ENCODE measurements at regions not wholly inside any gene's neighbourhood (a gene's known extent, or its start where the extent isn't known, plus 50 kb on each side); places are given as distances from the start of the nearest gene placed in this dataset.
"Not testable (repeated sequence)": the region's sequence is repeated elsewhere in the genome, so short reads cannot be mapped to it uniquely, and the experiment has no call there.

DNA sequence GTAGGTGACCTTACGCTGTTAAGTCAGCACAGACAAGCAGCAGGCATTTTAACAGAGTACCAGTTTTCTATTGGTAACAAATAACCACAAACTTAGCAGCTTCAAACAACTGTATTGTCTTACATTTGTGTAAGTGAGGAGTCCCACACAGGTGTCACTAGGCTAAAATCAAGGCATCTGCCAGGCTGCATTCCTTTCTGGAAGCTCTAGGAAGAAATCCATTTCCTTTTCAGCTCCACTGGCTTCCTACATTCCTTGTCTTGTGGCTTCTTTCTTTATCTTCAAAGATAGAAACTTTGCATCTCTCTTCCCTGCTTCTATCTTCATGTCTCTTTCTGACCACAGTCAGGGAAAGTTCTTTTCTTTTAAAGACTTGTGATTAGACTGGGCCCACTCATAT lies 139.9 kb downstream of the TMEM144 start:
- ChIA-PET POLR2A (ENCODE audit: low non-redundant PET) (no interaction called here), CTCF (no interaction called here)
- intact Hi-C loops (cut with micrococcal nuclease; ENCODE audit: unreplicated experiment), result no loop called here
- no peak overlapping the region for H3K27ac ChIP-seq (ENCODE audit: low read depth, low read length, poor library complexity, severe bottlenecking)
- BruUV-seq (replicated peaks), result no TSS peak
- H3K27me3 ChIP-seq (replicated peaks; ENCODE audit: insufficient read depth, low read depth, low read length, poor library complexity), result peaks cover 5% of the 10 kb centered on the region
- H3K36me3 ChIP-seq (ENCODE audit: insufficient read depth, low read length, poor library complexity, severe bottlenecking), result no peaks in the 10 kb centered on the region
- TF ChIP-seq, protein P1, sequence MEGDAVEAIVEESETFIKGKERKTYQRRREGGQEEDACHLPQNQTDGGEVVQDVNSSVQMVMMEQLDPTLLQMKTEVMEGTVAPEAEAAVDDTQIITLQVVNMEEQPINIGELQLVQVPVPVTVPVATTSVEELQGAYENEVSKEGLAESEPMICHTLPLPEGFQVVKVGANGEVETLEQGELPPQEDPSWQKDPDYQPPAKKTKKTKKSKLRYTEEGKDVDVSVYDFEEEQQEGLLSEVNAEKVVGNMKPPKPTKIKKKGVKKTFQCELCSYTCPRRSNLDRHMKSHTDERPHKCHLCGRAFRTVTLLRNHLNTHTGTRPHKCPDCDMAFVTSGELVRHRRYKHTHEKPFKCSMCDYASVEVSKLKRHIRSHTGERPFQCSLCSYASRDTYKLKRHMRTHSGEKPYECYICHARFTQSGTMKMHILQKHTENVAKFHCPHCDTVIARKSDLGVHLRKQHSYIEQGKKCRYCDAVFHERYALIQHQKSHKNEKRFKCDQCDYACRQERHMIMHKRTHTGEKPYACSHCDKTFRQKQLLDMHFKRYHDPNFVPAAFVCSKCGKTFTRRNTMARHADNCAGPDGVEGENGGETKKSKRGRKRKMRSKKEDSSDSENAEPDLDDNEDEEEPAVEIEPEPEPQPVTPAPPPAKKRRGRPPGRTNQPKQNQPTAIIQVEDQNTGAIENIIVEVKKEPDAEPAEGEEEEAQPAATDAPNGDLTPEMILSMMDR (conservative IDR thresholded peaks at IDR 0.05; ENCODE audit: low read depth, low read length), result no peak
- no peak for TF ChIP-seq EZH2 (IDR thresholded peaks at IDR 0.05; ENCODE audit: borderline replicate concordance, low read depth, low read length, poor library complexity, severe bottlenecking)
- no peak overlapping the region for H3K4me3 ChIP-seq (ENCODE audit: low read depth, low read length, poor library complexity, severe bottlenecking)
- DNase-seq (ENCODE audit: low spot score), result no peak
- no peaks in the 10 kb centered on the region for H3K9me3 ChIP-seq (ENCODE audit: low read depth, low read length, poor library complexity, severe bottlenecking)
- H3K4me1 ChIP-seq (ENCODE audit: insufficient read depth, low read length, poor library complexity, severe bottlenecking), result no peaks in the 10 kb centered on the region

DNA sequence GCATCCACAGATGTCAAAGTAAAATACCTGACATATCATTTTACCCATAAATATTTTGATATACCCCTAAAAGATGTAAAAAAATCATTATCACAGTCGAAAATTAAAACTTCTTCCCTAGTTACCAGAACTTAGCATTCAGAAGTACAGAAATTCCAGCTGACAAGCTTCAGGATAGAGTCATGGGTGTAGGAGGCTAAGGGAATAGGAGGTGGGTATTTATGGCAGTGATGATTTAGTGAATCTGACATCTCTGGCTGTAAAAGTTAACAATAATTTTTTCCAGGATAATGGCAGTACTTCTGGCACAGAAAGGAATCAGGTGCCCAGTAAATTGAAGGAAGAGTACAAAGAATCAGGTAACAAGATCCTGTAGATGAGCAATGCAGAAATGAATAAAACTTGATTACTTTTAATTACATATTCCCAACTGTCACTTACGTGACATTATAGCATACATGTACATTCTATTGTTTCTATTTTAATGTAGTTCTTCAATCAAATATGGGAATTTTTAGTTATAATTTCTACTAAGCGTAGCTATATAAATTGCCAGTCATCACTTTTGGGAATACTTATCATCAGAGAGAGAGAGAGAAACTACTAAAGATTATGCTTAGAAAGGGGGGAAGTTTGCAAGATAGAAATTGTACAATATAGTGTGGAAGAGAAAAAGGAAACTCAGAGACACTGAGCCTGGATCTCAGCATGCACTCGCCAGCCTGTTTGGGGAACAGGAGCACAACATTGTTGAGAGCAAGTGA lies 143.4 kb downstream of the TMEM144 start:
- POLR2A ChIA-PET (ENCODE audit: low non-redundant PET), result no interaction called here
- Histone ChIP-seq H3K27me3 (replicated peaks; ENCODE audit: insufficient read depth, low read depth, low read length, poor library complexity) (peaks cover 10% of the 10 kb centered on the region), H3K9me3 (ENCODE audit: low read depth, low read length, poor library complexity, severe bottlenecking) (no peaks in the 10 kb centered on the region), H3K4me1 (ENCODE audit: insufficient read depth, low read length, poor library complexity, severe bottlenecking) (no peaks in the 10 kb centered on the region), H3K36me3 (ENCODE audit: insufficient read depth, low read length, poor library complexity, severe bottlenecking) (no peaks in the 10 kb centered on the region), H3K27ac (ENCODE audit: low read depth, low read length, poor library complexity, severe bottlenecking) (no peak overlapping the region), H3K4me3 (ENCODE audit: low read depth, low read length, poor library complexity, severe bottlenecking) (no peak overlapping the region)
- no TSS peak for BruUV-seq (replicated peaks)
- DNase-seq (ENCODE audit: low spot score), result no peak
- intact Hi-C loops (cut with micrococcal nuclease; ENCODE audit: unreplicated experiment), result no loop called here
- CTCF ChIA-PET, result no interaction called here
- TF ChIP-seq EZH2 (IDR thresholded peaks at IDR 0.05; ENCODE audit: borderline replicate concordance, low read depth, low read length, poor library complexity, severe bottlenecking), result no peak
- TF ChIP-seq, protein P1 (conservative IDR thresholded peaks at IDR 0.05; ENCODE audit: low read depth, low read length), result no peak

DNA sequence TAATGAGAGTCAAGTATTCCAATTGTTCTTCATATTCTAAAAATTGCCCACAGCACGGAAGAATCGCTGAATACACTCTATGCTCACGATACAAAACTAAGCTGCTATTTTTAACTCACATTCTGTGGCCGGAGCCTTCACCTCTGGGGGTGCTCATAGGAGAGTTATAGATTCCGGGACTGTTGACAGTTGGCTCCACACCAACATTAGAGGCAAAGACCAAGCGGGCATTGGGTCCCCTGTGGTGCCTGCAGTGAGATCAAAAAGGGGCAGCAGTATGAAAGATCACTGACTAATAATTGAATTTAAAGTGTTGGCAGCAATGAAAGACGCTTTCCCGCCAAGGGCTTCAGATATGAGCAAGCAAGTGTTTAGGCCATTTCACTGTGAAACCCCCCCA lies 146.0 kb downstream of the TMEM144 start:
- POLR2A ChIA-PET (ENCODE audit: low non-redundant PET), result no interaction called here
- CTCF ChIA-PET, result no interaction called here

GRCh38 chr4:158367932-158368441 lies 153.7 kb upstream of the RXFP1 start:
- POLR2A ChIA-PET (ENCODE audit: low non-redundant PET); H3K27me3 ChIP-seq (replicated peaks; ENCODE audit: insufficient read depth, low read depth, low read length, poor library complexity); CTCF ChIA-PET; H3K4me3 ChIP-seq (ENCODE audit: low read depth, low read length, poor library complexity, severe bottlenecking); H3K27ac ChIP-seq (ENCODE audit: low read depth, low read length, poor library complexity, severe bottlenecking); H3K4me1 ChIP-seq (ENCODE audit: insufficient read depth, low read length, poor library complexity, severe bottlenecking); intact Hi-C loops (cut with micrococcal nuclease; ENCODE audit: unreplicated experiment); DNase-seq (ENCODE audit: low spot score); BruUV-seq (replicated peaks); H3K36me3 ChIP-seq (ENCODE audit: insufficient read depth, low read length, poor library complexity, severe bottlenecking); H3K9me3 ChIP-seq (ENCODE audit: low read depth, low read length, poor library complexity, severe bottlenecking): not testable (repeated sequence)

More for the DNA sequence above, 146.0 kb downstream of the TMEM144 start:
- Histone ChIP-seq H3K27me3 (replicated peaks; ENCODE audit: insufficient read depth, low read depth, low read length, poor library complexity) (peaks cover 10% of the 10 kb centered on the region), H3K9me3 (ENCODE audit: low read depth, low read length, poor library complexity, severe bottlenecking) (no peaks in the 10 kb centered on the region), H3K4me3 (ENCODE audit: low read depth, low read length, poor library complexity, severe bottlenecking) (no peak overlapping the region), H3K36me3 (ENCODE audit: insufficient read depth, low read length, poor library complexity, severe bottlenecking) (no peaks in the 10 kb centered on the region), H3K4me1 (ENCODE audit: insufficient read depth, low read length, poor library complexity, severe bottlenecking) (no peaks in the 10 kb centered on the region), H3K27ac (ENCODE audit: low read depth, low read length, poor library complexity, severe bottlenecking) (no peak overlapping the region)
- BruUV-seq (replicated peaks), result no TSS peak
- intact Hi-C loops (cut with micrococcal nuclease; ENCODE audit: unreplicated experiment), result no loop called here
- no peak for TF ChIP-seq EZH2 (IDR thresholded peaks at IDR 0.05; ENCODE audit: borderline replicate concordance, low read depth, low read length, poor library complexity, severe bottlenecking)
- TF ChIP-seq, protein P1 (conservative IDR thresholded peaks at IDR 0.05; ENCODE audit: low read depth, low read length), result no peak
- DNase-seq (ENCODE audit: low spot score), result no peak

Measured in A673 (cell line).